HepG2 (cell line): ENCODE measurements at regions not wholly inside any gene's neighbourhood (a gene's known extent, or its start where the extent isn't known, plus 50 kb on each side); places are given as distances from the start of the nearest gene placed in this dataset.

Source experiments
- ATAC-seq: fragments of 200-7000 bp; cut with Tn5 transposase; 3 replicates; pipeline ENCODE4 v1.9.1; 2020; ENCODE audit warnings: mild to moderate bottlenecking, moderate library complexity
- BruUV-seq: library from RNA; stranded (reverse); fragments of 400-500 nt; replicated peaks from 2 replicates; lab custom pipeline; 2021; lab: Mats Ljungman, UMichigan
- CTCF ChIA-PET: fragments of 300-600 bp; formaldehyde crosslinking; extraction: SDS; loops from one replicate; lab custom pipeline; 2021; ENCODE audit warnings: low total read pairs, inconsistent platforms, low intra/inter-chr PET ratio; lab: Yijun Ruan, JAX
- POLR2A ChIA-PET: fragments of 350-600 bp; sonication (Branson Sonifier 250); formaldehyde crosslinking; loops from one replicate; lab custom pipeline; 2020; ENCODE audit warnings: antibody characterized with exemption, inconsistent platforms; lab: Yijun Ruan, JAX
- DNase-seq: peaks from one replicate; pipeline ENCODE4 v3.0.0-alpha.2; 2015; ENCODE audit warnings: low spot score
- FAIRE-seq: peaks from 3 replicates; lab custom pipeline; 2011; peaks lifted over from hg19 to GRCh38; lab: Jason Lieb, UNC
- H2AFZ ChIP-seq: one replicate; pipeline ENCODE4 v1.6.1; 2011; ENCODE audit warnings: low read length, inconsistent platforms
- H3K27ac ChIP-seq: fragments of 300-600 bp; 3 replicates; pipeline ENCODE4 v1.8.0; 2011; ENCODE audit warnings: mixed run types, mild to moderate bottlenecking, mixed read lengths, low read length, inconsistent platforms; ENCODE audit not compliant: insufficient read depth; ENCODE audit errors: extremely low read length
- H3K27me3 ChIP-seq, 2 experiments: fragments of 200-600 bp in 1 of 2; 2 replicates in 1 of 2; 3 replicates in 1 of 2; pipeline versions ENCODE4 v1.6.0 to v1.8.0; 2011; ENCODE audit warnings: low read length in 2 of 2, mild to moderate bottlenecking in 2 of 2, moderate library complexity in 2 of 2, inconsistent platforms in 1 of 2; ENCODE audit not compliant: insufficient read depth in 2 of 2, control insufficient read depth in 1 of 2
- H3K36me3 ChIP-seq, 2 experiments: fragments of 200-600 bp in 1 of 2; replicated peaks in 1 of 2; 2 replicates in 1 of 2; 3 replicates in 1 of 2; pipeline versions ENCODE4 v1.5.1 to v1.8.0; 2011; ENCODE audit warnings: low read length in 2 of 2, inconsistent platforms in 1 of 2; ENCODE audit not compliant: insufficient read depth in 2 of 2, control insufficient read depth in 1 of 2
- H3K4me1 ChIP-seq: 2 replicates; pipeline ENCODE4 v1.5.1; 2012; ENCODE audit warnings: low read length, inconsistent platforms; ENCODE audit not compliant: insufficient read depth
- H3K4me2 ChIP-seq: 2 replicates; pipeline ENCODE4 v1.6.0; 2011; ENCODE audit warnings: low read depth, low read length, inconsistent platforms
- H3K4me3 ChIP-seq, 3 experiments: fragments of 200-600 bp in 1 of 3; sonication (generic), shearing (Covaris generic) in 1 of 3; replicated peaks in 1 of 3; 2 replicates each; pipeline ENCODE4 v1.5.1; 2011 to 2016; ENCODE audit warnings: low read length in 3 of 3, inconsistent platforms in 2 of 3, low read depth in 2 of 3, mild to moderate bottlenecking in 2 of 3, control low read depth in 1 of 3, mixed read lengths in 1 of 3; ENCODE audit not compliant: insufficient read depth in 1 of 3
- H3K79me2 ChIP-seq: one replicate; pipeline ENCODE4 v1.6.1; 2011; ENCODE audit warnings: low read length, inconsistent platforms; ENCODE audit not compliant: insufficient read depth
- H3K9ac ChIP-seq: 2 replicates; pipeline ENCODE4 v1.6.0; 2011; ENCODE audit warnings: mild to moderate bottlenecking, low read depth, low read length, inconsistent platforms; ENCODE audit not compliant: insufficient read depth
- H3K9me3 ChIP-seq: 2 replicates; pipeline ENCODE4 v1.5.1; 2012; ENCODE audit warnings: mild to moderate bottlenecking, low read length
- H4K20me1 ChIP-seq: 2 replicates; pipeline ENCODE4 v1.6.0; 2011; ENCODE audit warnings: inconsistent platforms, mild to moderate bottlenecking, low read length, moderate library complexity; ENCODE audit not compliant: insufficient read depth
- ATF3 ChIP-seq: sonication (generic); formaldehyde crosslinking; IDR thresholded peaks from 2 replicates; pipeline ENCODE4 v1.4.0; 2020; ENCODE audit warnings: missing genetic modification reagents
- CC2D1A ChIP-seq: sonication (generic); formaldehyde crosslinking; IDR thresholded peaks from 2 replicates; pipeline ENCODE4 v1.8.1; 2023; ENCODE audit warnings: mild to moderate bottlenecking, missing genetic modification reagents
- CCDC6 ChIP-seq: sonication (generic); formaldehyde crosslinking; IDR thresholded peaks from 2 replicates; pipeline ENCODE4 v1.8.1; 2022; ENCODE audit warnings: mild to moderate bottlenecking, missing genetic modification reagents, moderate library complexity
- ETV5 ChIP-seq: IDR thresholded peaks from 2 replicates; pipeline ENCODE4 v1.6.1; 2018; ENCODE audit warnings: missing biosample characterization, missing genetic modification reagents, inconsistent platforms, borderline replicate concordance
- GABPB1 ChIP-seq: IDR thresholded peaks from 2 replicates; pipeline ENCODE4 v1.6.1; 2016; ENCODE audit warnings: mild to moderate bottlenecking, missing genetic modification reagents, moderate library complexity, missing compliant biosample characterization
- GLI4 ChIP-seq: sonication (generic); formaldehyde crosslinking; IDR thresholded peaks from 2 replicates; pipeline ENCODE4 v1.5.1; 2020; ENCODE audit warnings: missing genetic modification reagents, mild to moderate bottlenecking, moderate library complexity, borderline replicate concordance
- GTF2F1 ChIP-seq: fragments of 150-350 bp; IDR thresholded peaks from 2 replicates; pipeline ENCODE4 v1.6.1; 2014; ENCODE audit warnings: low read length
- MIER3 ChIP-seq: IDR thresholded peaks from 2 replicates; pipeline ENCODE4 v1.6.1; 2016; ENCODE audit warnings: missing compliant biosample characterization, borderline replicate concordance
- PRPF4 ChIP-seq: fragments of 200-400 bp; formaldehyde crosslinking; IDR thresholded peaks from 2 replicates; pipeline ENCODE4 v1.6.1; 2016; ENCODE audit warnings: low read length, low read depth; ENCODE audit not compliant: poor library complexity, severe bottlenecking
- TOPORS ChIP-seq: sonication (generic); formaldehyde crosslinking; IDR thresholded peaks from 2 replicates; pipeline ENCODE4 v1.8.0; 2023; ENCODE audit warnings: mild to moderate bottlenecking, missing genetic modification reagents
- ZNF546 ChIP-seq: sonication (generic); formaldehyde crosslinking; conservative IDR thresholded peaks from 2 replicates; pipeline ENCODE4 v1.8.1; 2023; ENCODE audit warnings: mild to moderate bottlenecking, missing genetic modification reagents
- ZNF776 ChIP-seq: sonication (generic); formaldehyde crosslinking; IDR thresholded peaks from 2 replicates; pipeline ENCODE4 v1.4.0; 2020; ENCODE audit warnings: mild to moderate bottlenecking, missing genetic modification reagents
- WGBS: methylation state at CpG from one replicate; pipeline ENCODE4 v1.1.6; 2017; ENCODE audit warnings: low lambda C conversion rate; 5-methylcytosine and 5-hydroxymethylcytosine counted together
- in situ Hi-C: cut with HindIII; loops from 2 replicates; pipeline ENCODE4 v1.10.0; 2017; ENCODE audit warnings: low pct_unique_long_range_greater_than_20kb; ENCODE audit not compliant: extremely low pct_ligation_motif_present
- intact Hi-C: fragments of 100-400 bp; cut with micrococcal nuclease; formaldehyde crosslinking; loops from one replicate; pipeline ENCODE4 v1.10.0; 2022; ENCODE audit not compliant: unreplicated experiment

- Histone ChIP-seq H3K4me2 (no peak overlapping the region), H3K9ac (no peak overlapping the region), H3K27ac (no peak overlapping the region), H3K9me3 (no peaks in the 10 kb centered on the region), H4K20me1 (no peaks in the 10 kb centered on the region), H3K27me3 (no peaks in the 10 kb centered on the region), H3K79me2 (no peaks in the 10 kb centered on the region), H3K4me1 (no peaks in the 10 kb centered on the region), H2AFZ (no peak overlapping the region), H3K36me3 (no peaks in the 10 kb centered on the region), H3K4me3 (no peak overlapping the region)
- BruUV-seq: no TSS peak
- intact Hi-C loops: no loop called here
- in situ Hi-C loops: no loop called here
- FAIRE-seq: no peak
- DNase-seq: no peak
- ChIA-PET CTCF (no interaction called here), POLR2A (no interaction called here)
- TF ChIP-seq ZNF776 (CRISPR knock-in tag) (no peak), PRPF4 (no peak), ETV5 (no peak), GLI4 (CRISPR knock-in tag) (no peak), MIER3 (CRISPR knock-in tag) (no peak), ATF3 (CRISPR knock-in tag) (no peak)
- no peak for ATAC-seq
- WGBS: 0% methylated on average over 1 of the region's 1 CpG
These were observed 66.0 kb downstream of the CBLL2 start for GRCh38 chrX:22338740-22339139.

DNA sequence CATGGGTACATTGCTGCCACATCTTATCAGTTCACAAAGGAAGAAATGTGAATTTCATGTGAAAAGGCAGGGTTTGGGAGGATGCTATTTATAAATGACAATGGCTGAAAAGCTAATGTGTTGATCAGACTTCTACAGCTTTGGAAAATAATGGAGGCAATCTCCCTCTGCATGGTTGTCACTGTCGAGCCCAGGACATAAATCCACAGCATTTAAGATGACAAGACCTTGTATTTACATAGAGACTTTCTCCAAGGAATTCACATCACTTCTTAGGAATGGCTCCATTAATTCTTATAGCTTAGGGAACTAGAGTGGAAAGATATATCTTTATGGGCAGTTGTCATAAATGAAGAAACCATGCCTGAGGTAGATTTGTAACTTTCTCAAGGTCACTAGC is 66.7 kb downstream of the CBLL2 start:
- H3K4me1 ChIP-seq: no peaks in the 10 kb centered on the region
- no peak overlapping the region for H3K4me3 ChIP-seq
- no TSS peak for BruUV-seq
- intact Hi-C loops (no loop called here), in situ Hi-C loops (no loop called here)
- no peaks in the 10 kb centered on the region for H3K9me3 ChIP-seq
- CTCF ChIA-PET: no interaction called here
- FAIRE-seq (no peak), ATAC-seq (no peak), DNase-seq (no peak)
- WGBS: 0% methylated on average over 1 of the region's 1 CpG
- TF ChIP-seq ZNF546 (CRISPR knock-in tag) (no peak), CC2D1A (CRISPR knock-in tag) (no peak), TOPORS (CRISPR knock-in tag) (no peak), GABPB1 (CRISPR knock-in tag) (no peak), GTF2F1 (no peak), CCDC6 (CRISPR knock-in tag) (no peak)
- no peaks in the 10 kb centered on the region for H4K20me1 ChIP-seq
- H2AFZ ChIP-seq: no peak overlapping the region
- no peaks in the 10 kb centered on the region for H3K36me3 ChIP-seq
- no peaks in the 10 kb centered on the region for H3K79me2 ChIP-seq
- POLR2A ChIA-PET: no interaction called here
- H3K4me2 ChIP-seq: no peak overlapping the region
- H3K27ac ChIP-seq: no peak overlapping the region
- no peak overlapping the region for H3K9ac ChIP-seq
- no peaks in the 10 kb centered on the region for H3K27me3 ChIP-seq
